Vagina (tissue), 2 donors: ENCODE measurements at regions not wholly inside any gene's neighbourhood (a gene's known extent, or its start where the extent isn't known, plus 50 kb on each side); places are given as distances from the start of the nearest gene placed in this dataset.

Experiments
- DNase-seq, 2 donors: peaks; one replicate each; pipeline ENCODE4 v3.0.0-alpha.2; 2017; ENCODE audit errors: extremely low spot score in 2 of 2
- H3K27ac ChIP-seq: fragments of 200-600 bp; sonication (generic); one replicate; pipeline ENCODE4 v1.5.1; 2019
- H3K27me3 ChIP-seq: fragments of 200-600 bp; sonication (generic); one replicate; pipeline ENCODE4 v1.5.1; 2019
- H3K36me3 ChIP-seq, 2 donors: fragments of 200-600 bp; sonication (generic); one replicate each; pipeline ENCODE4 v1.5.1; 2017 to 2019
- H3K4me1 ChIP-seq: fragments of 200-600 bp; sonication (generic); one replicate; pipeline ENCODE4 v1.5.1; 2019
- H3K4me3 ChIP-seq, 2 donors: fragments of 200-600 bp; sonication (generic); 1 replicate in 1 of 2; 2 replicates in 1 of 2; pipeline ENCODE4 v1.5.1; 2016 to 2019
- H3K9me3 ChIP-seq: fragments of 200-600 bp; sonication (generic); one replicate; pipeline ENCODE4 v1.5.1; 2019
- POLR2A ChIP-seq, 2 donors: fragments of 450-650 bp; IDR thresholded peaks; one replicate each; pipeline ENCODE4 v1.6.1; 2017; ENCODE audit warnings: antibody characterized with exemption in 2 of 2, mild to moderate bottlenecking in 2 of 2, moderate library complexity in 2 of 2
- POLR2AphosphoS5 ChIP-seq, 2 donors: sonication (generic); formaldehyde crosslinking; IDR thresholded peaks; one replicate each; pipeline ENCODE4 v1.9.0; 2017; ENCODE audit warnings: antibody characterized with exemption in 2 of 2, mild to moderate bottlenecking in 2 of 2, low read depth in 1 of 2; ENCODE audit not compliant: insufficient read depth in 1 of 2
- intact Hi-C: fragments of 100-400 bp; cut with DNase I; formaldehyde crosslinking; loops from one replicate; pipeline ENCODE4 v1.15.1; 2023
- TF ChIP-seq, protein P1 (sequence below), 3 experiments: fragments of 450-650 bp in 2 of 3; fragments of 200-600 bp in 1 of 3; sonication (generic) in 1 of 3; IDR thresholded peaks; one replicate each; pipeline ENCODE4 v1.5.1; 2017 to 2019; ENCODE audit warnings: antibody characterized with exemption in 3 of 3, mild to moderate bottlenecking in 2 of 3, moderate library complexity in 2 of 3

DNA sequence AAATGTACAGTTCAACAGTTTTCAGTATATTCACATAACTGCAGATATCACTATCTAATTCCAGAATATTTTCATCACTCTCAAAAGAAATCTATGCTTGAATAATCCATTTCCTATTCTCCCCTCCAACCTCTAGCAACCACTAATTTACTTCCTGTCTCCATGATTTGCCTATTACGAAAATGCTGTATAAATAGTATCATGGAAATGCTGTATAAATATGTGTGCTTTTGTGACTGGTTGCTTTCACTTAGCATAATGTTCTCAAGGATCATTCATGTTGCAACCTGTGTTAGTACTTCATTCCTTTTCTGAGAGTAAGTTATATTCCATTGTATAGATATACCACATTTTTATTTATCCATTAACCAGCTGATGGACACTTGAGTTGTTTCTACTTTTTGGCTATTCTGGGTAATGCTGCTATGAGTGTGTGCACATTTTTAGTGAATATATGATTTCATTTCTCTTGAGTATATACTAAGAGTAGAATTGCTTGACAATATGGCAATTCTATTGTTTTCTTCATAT is 115.6 kb downstream of the TNFSF18 start:
- H3K36me3 ChIP-seq: no peaks in the 10 kb centered on the region
- H3K27me3 ChIP-seq: no peaks in the 10 kb centered on the region
- no peak overlapping the region for H3K4me3 ChIP-seq
- H3K27ac ChIP-seq: no peak overlapping the region
- no peak for DNase-seq
- H3K9me3 ChIP-seq: no peaks in the 10 kb centered on the region
- no peak for TF ChIP-seq POLR2AphosphoS5 (IDR thresholded peaks at IDR 0.05; ENCODE audit: insufficient read depth in 1 of 2, low read depth in 1 of 2)
- TF ChIP-seq, protein P1, sequence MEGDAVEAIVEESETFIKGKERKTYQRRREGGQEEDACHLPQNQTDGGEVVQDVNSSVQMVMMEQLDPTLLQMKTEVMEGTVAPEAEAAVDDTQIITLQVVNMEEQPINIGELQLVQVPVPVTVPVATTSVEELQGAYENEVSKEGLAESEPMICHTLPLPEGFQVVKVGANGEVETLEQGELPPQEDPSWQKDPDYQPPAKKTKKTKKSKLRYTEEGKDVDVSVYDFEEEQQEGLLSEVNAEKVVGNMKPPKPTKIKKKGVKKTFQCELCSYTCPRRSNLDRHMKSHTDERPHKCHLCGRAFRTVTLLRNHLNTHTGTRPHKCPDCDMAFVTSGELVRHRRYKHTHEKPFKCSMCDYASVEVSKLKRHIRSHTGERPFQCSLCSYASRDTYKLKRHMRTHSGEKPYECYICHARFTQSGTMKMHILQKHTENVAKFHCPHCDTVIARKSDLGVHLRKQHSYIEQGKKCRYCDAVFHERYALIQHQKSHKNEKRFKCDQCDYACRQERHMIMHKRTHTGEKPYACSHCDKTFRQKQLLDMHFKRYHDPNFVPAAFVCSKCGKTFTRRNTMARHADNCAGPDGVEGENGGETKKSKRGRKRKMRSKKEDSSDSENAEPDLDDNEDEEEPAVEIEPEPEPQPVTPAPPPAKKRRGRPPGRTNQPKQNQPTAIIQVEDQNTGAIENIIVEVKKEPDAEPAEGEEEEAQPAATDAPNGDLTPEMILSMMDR (IDR thresholded peaks at IDR 0.05): no peak
- intact Hi-C loops: no loop called here
- peaks cover 23% of the 10 kb centered on the region for H3K4me1 ChIP-seq

DNA sequence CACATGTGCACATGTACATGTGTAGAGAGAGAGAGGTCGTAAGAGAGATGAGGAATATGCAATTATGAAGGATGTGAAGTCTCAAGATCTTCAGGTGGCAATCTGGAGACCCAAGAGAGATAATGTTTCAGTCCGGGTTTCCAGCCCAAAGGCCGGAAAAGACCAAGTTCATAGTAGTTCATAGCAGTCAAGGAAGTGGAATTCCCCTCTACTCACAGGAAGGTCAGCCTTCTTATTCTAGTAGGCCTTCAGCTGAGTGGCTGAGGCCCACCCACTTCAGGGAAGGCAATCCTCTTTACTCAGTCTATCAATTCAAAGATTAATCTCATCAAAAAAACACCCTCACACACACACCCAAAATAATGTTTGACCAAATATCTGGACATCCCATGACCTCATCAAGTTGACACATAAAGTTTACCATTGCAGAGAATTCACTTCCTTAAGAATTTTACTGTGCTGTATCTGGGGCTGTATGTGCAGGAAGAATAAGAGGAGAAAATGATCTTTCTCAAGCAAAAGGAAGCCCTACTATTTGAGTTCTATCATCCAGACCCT is 114.6 kb downstream of the TNFSF18 start:
- H3K4me3 ChIP-seq: no peak overlapping the region
- H3K27ac ChIP-seq: no peak overlapping the region
- intact Hi-C loops: no loop called here
- H3K4me1 ChIP-seq: peaks cover 23% of the 10 kb centered on the region
- DNase-seq: no peak
- no peaks in the 10 kb centered on the region for H3K9me3 ChIP-seq
- H3K27me3 ChIP-seq: no peaks in the 10 kb centered on the region
- no peak for TF ChIP-seq POLR2AphosphoS5 (IDR thresholded peaks at IDR 0.05; ENCODE audit: insufficient read depth in 1 of 2, low read depth in 1 of 2)
- no peak for TF ChIP-seq POLR2A (IDR thresholded peaks at IDR 0.05)
- TF ChIP-seq, protein P1 (IDR thresholded peaks at IDR 0.05): no peak
- no peaks in the 10 kb centered on the region for H3K36me3 ChIP-seq

DNA sequence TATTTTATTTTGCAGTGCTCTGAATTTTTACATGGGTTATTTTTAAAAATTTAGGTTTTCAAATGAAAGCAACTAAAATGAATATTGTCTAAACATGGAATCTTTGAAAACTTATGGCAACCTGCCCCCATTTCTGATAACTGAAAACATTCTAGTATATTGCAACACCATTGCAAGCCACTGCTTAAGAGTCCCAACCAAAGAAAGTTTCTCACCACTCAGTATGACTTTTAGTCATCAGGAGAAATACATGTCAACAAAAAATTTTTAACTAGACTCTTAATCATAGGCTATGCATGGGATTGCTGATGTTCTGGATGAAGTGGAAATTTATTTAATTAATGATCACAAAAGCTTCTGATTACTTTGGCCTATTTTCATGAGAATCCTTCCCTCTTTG is 112.1 kb downstream of the TNFSF18 start:
- intact Hi-C loops: no loop called here

DNA sequence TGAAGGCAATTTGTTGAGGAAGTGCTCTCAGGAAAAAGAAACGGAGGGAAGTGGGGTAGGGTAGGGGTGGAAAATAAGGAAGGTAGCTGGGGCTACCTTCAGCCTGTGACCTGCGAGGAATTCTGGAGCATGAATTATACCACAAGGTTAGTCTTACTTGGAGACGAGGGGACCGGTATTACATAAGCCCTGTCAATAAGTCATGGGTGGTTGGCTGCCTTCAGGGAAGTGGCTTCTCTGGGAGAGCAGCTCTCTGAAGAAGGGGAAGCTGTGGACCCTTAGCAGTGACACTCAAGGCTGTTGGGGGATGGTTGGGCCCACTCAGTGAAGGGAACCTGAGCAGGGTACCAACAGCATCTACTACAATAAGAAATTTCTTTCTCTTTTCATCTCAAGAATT is 111.3 kb downstream of the TNFSF18 start:
- TF ChIP-seq POLR2AphosphoS5 (IDR thresholded peaks at IDR 0.05; ENCODE audit: insufficient read depth in 1 of 2, low read depth in 1 of 2) (no peak), POLR2A (IDR thresholded peaks at IDR 0.05) (no peak)
- TF ChIP-seq, protein P1 (IDR thresholded peaks at IDR 0.05): no peak
- H3K9me3 ChIP-seq: no peaks in the 10 kb centered on the region
- H3K27ac ChIP-seq: no peak overlapping the region
- no peak overlapping the region for H3K4me3 ChIP-seq
- intact Hi-C loops: no loop called here
- H3K36me3 ChIP-seq: no peaks in the 10 kb centered on the region
- H3K4me1 ChIP-seq: peaks cover 6% of the 10 kb centered on the region
- no peak for DNase-seq
- no peaks in the 10 kb centered on the region for H3K27me3 ChIP-seq

More for the DNA sequence above, 112.1 kb downstream of the TNFSF18 start:
- no peaks in the 10 kb centered on the region for H3K36me3 ChIP-seq
- H3K27me3 ChIP-seq: no peaks in the 10 kb centered on the region
- no peak overlapping the region for H3K27ac ChIP-seq
- peaks cover 14% of the 10 kb centered on the region for H3K4me1 ChIP-seq
- no peak overlapping the region for H3K4me3 ChIP-seq
- DNase-seq: no peak
- TF ChIP-seq, protein P1 (IDR thresholded peaks at IDR 0.05): no peak
- TF ChIP-seq POLR2A (IDR thresholded peaks at IDR 0.05) (no peak), POLR2AphosphoS5 (IDR thresholded peaks at IDR 0.05; ENCODE audit: insufficient read depth in 1 of 2, low read depth in 1 of 2) (no peak)
- H3K9me3 ChIP-seq: no peaks in the 10 kb centered on the region

DNA sequence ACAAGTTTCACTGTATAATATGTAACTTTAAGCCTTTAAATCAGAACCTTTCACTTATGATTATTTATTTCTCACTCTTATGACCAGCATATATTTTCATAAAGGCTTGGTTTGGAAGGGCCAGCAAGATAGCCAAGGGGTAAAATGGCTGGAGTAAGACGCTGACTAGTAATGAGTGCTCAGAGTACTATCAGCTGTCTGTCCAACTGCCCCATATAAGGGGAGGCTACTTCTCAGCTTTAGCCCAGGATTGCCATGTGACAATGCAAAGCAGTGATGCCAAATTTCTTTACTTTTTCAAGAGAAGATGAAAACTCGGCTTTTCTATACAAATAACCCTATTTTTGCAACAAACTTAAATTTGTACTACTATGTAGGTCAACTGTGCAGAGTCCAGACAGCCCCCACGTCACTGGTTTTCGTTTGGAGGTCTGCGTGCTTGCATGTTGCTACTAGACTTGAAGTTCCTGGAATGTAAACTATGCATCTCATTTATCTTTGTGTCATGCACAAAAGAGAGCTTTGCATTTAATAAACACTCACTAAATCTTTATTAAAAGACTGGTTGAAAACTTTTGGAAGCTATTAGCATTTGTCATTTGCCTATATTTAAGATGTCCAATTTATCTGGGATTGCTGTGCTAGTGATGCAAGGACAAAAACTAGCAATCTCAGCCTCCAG is 110.4 kb downstream of the TNFSF18 start:
- intact Hi-C loops: no loop called here
- H3K27ac ChIP-seq: no peak overlapping the region

More for the DNA sequence above, 110.4 kb downstream of the TNFSF18 start:
- H3K4me1 ChIP-seq: no peaks in the 10 kb centered on the region
- no peaks in the 10 kb centered on the region for H3K9me3 ChIP-seq
- no peak for DNase-seq
- H3K4me3 ChIP-seq: no peak overlapping the region
- TF ChIP-seq POLR2A (IDR thresholded peaks at IDR 0.05): no peak
- TF ChIP-seq, protein P1 (IDR thresholded peaks at IDR 0.05): no peak
- TF ChIP-seq POLR2AphosphoS5 (IDR thresholded peaks at IDR 0.05; ENCODE audit: insufficient read depth in 1 of 2, low read depth in 1 of 2): no peak
- H3K27me3 ChIP-seq: no peaks in the 10 kb centered on the region
- H3K36me3 ChIP-seq: no peaks in the 10 kb centered on the region
